HG02938 (cell line): ENCODE measurements at regions not wholly inside any gene's neighbourhood (a gene's known extent, or its start where the extent isn't known, plus 50 kb on each side); places are given as distances from the start of the nearest gene placed in this dataset.

Experiments
- ATAC-seq: cut with Tn5 transposase; IDR thresholded peaks from one replicate; pipeline ENCODE4 v1.9.1; 2021; ENCODE audit warnings: mild to moderate bottlenecking, moderate library complexity; ENCODE audit not compliant: unreplicated experiment

DNA sequence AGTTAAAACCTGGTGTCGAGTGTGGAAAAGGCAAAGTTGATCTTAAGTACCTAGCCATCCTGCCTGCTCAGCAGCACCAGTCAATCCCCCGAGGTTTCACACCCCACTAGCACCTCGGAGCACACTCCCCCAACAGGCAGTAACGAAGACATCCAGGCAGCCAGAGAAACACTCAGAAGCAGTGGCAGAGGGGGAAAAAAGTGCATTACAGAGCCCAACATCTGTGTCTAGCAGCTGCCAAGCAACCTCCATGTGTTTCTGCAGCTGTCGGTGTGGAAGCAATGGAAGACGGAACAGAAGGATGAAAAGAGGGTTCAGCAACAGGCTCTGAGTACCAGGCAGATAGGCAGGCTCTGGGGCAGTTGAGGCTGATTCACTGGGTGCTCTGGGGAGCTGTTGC is 73.4 kb upstream of the PROX1 start:
- no peak for ATAC-seq

- ATAC-seq: no peak
Observed at GRCh38 chr1:213921311-213921710, 66.5 kb upstream of the PROX1 start.

- no peak for ATAC-seq
Observed at GRCh38 chr1:213921712-213922111, 66.1 kb upstream of the PROX1 start.

DNA sequence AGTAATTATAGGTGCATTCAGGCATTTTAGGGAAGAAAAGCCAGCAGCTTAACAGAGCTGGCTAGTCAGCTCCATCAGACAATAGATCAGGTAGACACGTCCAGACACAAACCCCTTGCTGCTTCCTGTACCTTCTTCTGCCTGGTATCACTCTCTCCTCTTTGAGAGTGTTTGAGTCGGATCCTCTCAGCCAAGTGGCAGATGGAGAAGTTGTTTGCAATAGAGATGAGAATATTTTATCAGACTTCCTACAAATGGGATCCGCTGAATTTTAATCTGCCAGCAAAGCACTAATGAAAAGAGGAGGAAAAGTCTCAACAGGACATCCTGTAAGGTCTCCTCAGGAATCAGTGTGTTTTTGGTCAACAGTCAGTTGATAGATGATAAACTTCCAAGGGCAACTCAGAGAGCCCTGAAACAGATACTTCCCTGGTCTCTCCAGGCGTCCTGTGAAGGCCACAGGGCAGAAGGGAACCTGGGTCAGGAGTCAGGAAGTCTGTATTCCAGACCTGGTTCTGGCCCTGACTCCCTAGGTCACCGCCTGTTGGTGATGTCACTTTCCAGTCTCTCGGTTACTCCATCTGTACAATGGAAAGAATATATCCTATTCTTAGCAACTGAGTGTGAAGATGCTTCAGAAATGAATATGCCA is 62.1 kb upstream of the PROX1 start:
- no peak for ATAC-seq

DNA sequence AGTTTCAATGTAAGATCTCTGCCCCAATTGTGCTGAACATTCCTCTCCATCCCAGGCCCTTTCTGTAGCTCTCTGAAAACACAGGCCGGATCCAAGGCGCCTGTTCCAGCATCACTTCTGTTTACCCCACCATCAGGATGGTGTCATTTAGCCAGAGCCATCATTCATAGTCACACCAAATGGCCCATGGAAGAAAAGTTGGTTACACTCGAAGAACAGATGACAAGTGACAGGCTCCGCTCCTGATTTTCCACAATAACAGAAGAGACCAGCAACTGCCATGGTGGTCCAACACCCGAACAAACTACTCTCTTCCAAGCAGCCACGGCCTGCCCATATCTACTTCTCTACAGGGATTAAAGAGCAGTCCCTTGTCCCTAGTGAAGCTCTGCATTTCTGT is 59.9 kb upstream of the PROX1 start:
- no peak for ATAC-seq

DNA sequence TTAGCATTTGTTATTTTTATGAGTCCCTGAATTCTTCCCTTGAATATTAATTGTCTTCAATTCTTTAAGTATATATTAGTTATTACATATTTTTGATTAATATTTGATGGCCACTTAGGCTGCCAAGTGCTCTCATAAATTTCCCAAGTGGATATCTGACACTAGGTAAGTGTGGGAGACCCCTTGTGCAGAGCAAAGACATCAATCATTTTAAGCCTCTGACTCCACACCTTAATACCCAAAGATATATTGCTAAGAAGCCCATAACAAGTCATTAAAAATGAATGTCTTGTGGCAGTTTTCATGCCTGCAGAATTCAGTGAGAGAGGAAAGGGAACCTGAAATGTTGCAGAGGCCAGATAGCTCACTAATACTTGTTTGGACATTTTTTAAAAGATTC is 58.4 kb upstream of the PROX1 start:
- ATAC-seq: no peak

GRCh38 chr1:213931836-213932235 is 55.9 kb upstream of the PROX1 start:
- no peak for ATAC-seq

- no peak for ATAC-seq
Observed at GRCh38 chr1:213933336-213933735, 54.4 kb upstream of the PROX1 start.

DNA sequence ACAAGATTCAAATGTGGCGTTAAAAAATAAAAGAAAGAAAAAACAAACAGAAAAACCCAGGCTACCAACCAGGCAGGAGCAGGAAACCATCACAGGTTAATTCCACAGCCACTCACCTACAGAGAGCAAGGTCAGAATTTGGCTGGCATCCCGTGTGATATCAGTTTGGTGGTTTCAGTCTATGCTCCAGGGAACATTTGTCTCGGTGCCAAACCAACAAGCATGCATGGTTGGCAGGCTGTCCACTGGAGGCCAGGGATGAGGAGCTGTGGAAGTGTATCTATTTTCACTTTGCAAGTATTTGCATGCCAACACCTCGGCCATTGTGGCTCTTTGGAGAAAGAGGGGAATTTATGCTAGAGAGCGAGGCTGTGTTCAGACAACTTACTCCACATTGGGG is 53.1 kb upstream of the PROX1 start:
- ATAC-seq: no peak

GRCh38 chr1:213936571-213936970 is 51.2 kb upstream of the PROX1 start:
- ATAC-seq: no peak
